NCI-H146 treated with DMSO at 0.1 percent for 48 hours (cell line): ENCODE measurements at regions not wholly inside any gene's neighbourhood (a gene's known extent, or its start where the extent isn't known, plus 50 kb on each side); places are given as distances from the start of the nearest gene placed in this dataset.

ENCODE experiments used
- DNase-seq: peaks from one replicate; lab custom pipeline; 2025; ENCODE audit not compliant: unreplicated experiment; lab: John Stamatoyannopoulos, UW

- DNase-seq, result no peak
Observed at GRCh38 chr4:24070117-24070516, 180.3 kb upstream of the PPARGC1A start.

DNA sequence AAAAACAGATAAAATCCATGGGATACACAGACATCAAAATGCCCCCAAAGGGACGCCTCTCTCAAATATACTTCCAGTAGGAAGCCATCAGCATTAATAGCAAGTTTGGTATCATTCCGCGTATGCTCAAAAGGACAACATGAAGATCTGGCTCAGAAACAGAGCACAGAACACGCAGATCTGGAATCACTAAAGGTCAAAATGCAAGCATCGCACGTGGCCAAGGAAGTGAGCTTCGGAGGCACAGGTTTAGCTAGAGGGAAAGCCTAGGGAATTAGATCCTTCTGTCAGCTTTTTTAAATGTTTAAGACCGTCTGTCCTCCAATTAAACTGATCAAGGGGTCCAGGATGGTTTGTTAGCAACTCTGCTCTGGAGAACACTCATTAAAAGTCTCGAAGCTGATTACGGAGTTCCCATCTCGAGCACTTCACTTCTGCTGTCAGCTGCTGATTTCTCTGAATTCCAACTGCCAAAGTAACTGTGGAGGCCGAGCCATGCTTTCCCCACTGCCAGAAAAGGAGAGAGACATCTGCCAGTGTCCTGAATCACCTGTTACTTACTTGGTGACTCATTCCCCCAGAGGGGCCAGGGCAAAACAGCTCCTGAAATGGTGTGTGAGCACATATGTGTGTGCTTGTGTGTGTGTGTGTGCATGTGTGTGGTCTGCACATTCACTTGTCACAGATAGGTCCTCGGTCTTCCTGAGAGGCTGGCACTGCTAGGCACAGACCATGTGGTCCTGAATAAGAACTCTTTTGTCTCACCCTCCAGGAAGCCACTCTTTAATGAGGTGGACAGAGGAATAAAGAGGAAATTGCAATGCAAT lies 177.7 kb upstream of the PPARGC1A start:
- DNase-seq, result no peak

GRCh38 chr4:24065974-24066373 lies 176.1 kb upstream of the PPARGC1A start:
- DNase-seq, result no peak

DNA sequence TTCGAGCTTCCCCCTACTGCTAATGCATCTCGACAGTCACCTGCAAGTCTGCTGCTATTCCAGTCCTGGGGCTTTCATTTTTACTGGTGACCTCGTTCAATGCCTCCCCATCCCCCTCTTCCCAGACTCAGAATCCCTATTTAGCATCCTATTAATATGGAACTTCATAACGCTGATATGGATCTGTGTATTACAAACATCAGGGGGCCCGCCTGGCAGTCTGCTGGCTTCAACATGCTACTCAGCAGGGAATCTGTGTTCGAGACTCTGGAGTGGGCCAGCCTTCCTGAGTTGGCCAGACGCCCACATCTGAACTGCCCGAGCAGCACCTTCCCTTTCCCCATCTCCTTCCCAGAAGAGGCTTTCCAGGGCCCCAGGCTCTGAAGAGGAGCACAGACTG lies 173.9 kb upstream of the PPARGC1A start:
- no peak for DNase-seq

DNA sequence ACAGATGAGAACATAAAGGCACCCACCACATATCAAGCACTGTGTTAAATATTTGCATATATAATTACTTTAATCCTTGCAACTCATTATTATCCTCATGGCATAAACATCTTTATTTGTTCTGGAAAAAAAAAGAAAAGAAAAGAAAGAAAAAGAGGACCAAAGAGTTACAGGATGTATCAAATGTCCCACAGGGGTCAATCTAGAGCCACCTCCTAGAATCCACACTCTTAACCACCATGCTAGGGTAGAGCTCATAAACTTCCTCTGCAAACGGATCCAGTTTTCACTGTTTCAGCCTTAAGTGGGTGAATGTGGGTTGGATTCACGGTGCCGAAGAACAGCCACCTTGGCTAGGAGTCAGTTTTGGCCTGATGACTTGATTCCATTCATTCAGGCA lies 171.1 kb upstream of the PPARGC1A start:
- no peak for DNase-seq

DNA sequence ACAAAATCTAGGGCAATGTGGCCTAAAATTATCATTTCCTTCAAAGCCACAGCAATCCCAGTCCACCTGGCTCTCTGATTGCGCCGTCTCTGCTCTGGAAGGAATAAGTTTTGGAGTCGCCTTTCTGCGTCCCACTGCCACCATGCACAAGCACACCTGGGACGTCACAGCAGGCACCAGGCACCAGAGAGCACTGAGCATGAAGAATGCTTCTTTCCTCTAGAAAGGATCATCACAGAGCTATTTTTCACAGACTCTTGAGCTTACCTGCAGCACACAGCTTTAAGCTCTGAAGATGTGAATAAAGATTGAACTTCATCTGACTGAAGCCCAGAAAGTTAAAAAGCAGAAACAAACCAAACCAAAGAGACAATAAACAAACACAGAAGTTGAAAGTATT lies 170.0 kb upstream of the PPARGC1A start:
- no peak for DNase-seq

GRCh38 chr4:24057915-24058559 lies 168.2 kb upstream of the PPARGC1A start:
- no peak for DNase-seq

DNA sequence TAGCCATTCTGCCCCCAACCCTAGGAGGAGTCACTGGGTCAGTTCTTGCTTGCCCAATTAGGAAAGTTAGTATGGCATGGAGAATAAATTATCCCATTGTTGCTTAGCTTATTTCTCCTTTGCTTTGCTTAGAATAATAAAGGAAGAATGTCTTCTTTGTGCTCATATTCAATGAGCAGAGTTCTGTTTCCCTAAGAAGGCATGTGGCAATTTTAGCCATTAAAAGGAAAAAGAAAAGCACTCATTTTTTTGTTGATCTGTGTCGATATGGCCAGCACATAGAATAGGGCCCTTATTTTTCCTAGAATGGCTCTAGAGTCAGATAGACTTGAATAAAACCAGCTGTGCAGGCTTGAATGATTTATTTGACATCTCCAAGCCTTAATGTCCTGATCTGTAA lies 166.4 kb upstream of the PPARGC1A start:
- no peak for DNase-seq

DNA sequence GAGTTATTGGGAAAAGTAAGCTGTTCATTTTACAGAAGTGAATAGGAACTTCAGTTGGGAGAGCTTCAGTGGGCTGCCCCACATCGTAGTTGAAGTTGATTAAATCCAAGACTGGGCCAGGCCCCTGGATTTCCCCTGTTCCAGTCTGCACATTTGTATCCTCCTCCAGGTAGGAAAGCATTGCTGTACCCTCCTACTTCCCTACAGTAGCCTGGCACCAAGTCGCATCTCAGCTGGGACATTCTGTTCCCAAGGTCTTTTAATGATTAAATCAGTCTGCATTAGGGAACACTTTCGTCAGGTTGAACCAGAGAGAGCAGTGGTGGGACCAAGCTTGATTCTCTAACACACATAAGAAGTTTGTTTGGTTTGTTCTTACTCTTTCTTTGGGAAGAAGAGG lies 165.8 kb upstream of the PPARGC1A start:
- DNase-seq, result no peak

DNA sequence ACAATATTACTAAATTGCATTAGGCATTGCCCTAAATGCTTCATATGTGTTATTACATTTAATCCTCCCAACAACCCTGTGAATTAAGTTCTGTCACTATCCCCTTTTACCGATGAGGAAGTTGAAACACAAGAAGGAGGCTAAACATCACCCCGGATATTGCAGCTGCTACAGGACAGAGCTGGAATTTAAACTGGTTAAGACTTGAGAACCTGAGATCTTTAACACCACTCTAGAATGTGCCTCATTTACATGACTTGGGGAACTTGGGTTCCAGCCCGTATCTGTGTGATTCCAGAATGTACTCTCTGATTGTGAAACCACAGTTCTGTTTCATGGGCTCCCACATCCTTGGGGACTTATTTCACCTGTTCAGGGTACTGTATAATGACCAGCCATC lies 165.1 kb upstream of the PPARGC1A start:
- no peak for DNase-seq

- no peak for DNase-seq
Observed at GRCh38 chr4:24053934-24054333, 164.1 kb upstream of the PPARGC1A start.

GRCh38 chr4:24044610-24045589 lies 155.1 kb upstream of the PPARGC1A start:
- no peak for DNase-seq

DNA sequence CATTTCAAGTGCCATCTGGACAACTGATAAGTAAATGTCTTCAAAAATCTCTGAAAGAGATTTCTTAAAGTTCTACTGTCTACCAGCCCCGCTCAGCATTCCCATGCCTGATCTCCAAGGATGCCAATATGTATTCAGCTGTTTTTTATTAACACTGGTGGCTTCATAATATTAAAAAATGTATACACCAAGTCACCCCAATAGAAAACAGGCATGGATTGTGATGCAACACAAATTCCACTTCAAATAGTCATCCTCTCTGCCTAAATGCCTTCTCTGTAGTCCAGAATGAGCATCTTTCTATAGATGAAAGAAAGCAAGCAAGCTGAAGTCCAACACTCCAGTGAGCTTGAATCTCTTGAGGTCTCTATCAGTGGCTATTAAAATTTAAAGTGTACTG lies 152.2 kb upstream of the PPARGC1A start:
- DNase-seq, result no peak

DNA sequence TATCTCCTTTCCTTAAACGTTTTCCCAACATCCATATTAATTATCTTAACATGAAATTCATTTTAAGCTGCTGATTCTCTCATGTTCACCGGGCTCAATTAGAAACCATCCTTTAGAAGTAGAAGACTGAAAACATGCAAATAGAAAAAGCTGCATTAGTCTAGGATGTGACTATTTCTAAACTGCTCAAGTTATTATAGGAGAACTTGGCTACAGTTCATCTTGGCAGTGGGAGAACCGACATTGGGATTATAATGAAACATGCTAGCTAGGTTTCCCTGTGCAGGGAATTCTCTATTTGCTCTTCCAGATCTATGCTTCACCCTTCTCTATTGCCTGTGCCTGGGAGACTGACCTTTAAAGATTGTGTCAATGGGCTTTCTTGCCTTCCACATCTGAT lies 151.0 kb upstream of the PPARGC1A start:
- DNase-seq, result no peak

DNA sequence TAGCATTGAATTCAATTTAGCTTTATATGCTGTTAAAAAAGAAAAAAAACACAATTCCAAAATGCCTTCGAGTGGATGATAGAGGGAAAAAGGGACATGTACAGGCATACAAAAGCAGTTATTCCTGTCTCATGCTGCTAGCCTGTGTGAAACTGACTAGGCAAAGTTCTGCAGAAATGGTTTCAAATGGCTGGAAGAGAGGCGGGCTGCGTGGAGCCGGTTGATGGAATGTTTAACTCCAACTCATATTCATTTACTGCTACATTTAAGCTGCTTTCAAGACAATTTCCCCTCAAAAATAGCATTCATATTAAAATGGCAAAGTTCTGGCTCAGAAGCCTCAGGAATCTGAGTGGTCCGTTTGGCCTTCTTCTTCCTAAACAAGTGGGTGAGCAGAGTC lies 143.8 kb upstream of the PPARGC1A start:
- DNase-seq, result no peak

- no peak for DNase-seq
Observed at GRCh38 chr4:24032371-24032989, 142.6 kb upstream of the PPARGC1A start.

DNA sequence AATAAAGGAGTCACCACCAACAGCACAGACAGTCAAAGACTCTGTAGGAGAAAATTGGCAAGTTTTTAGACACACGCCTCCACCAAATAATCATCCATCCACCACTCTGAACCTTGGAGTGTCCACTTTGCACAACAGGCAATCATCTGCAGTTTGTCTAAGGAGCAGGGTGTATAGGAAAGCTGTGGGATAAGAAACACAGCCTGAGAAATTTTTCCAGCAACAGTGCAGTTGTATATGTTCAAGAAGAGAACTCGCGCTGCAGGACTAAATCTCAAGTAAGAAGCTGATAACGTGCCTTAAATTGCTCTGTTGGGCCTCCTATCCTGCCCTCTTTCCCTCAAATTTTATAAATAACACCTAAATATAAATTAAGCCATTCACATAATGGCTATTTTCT lies 136.7 kb upstream of the PPARGC1A start:
- DNase-seq, result no peak

DNA sequence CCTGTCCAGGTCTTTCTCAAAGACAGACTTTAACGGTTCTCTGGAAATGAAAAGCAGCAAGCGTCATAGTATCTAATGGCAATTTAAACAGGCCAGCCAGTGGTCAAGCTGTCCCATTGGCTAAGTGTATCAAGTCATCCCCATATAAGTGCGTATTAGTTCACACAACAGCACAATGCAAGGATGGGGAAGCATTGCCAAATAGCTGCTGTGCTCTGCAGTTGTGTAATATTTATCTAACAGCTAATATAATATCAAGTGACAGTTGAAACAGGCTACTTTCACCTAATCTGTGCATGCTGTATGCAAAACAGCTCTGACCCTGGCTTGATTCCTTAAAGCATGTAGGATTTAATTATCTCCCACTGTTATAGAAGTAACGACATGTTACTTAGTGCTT lies 134.8 kb upstream of the PPARGC1A start:
- no peak for DNase-seq

- no peak for DNase-seq
Observed at GRCh38 chr4:24024157-24024556, 134.3 kb upstream of the PPARGC1A start.

DNA sequence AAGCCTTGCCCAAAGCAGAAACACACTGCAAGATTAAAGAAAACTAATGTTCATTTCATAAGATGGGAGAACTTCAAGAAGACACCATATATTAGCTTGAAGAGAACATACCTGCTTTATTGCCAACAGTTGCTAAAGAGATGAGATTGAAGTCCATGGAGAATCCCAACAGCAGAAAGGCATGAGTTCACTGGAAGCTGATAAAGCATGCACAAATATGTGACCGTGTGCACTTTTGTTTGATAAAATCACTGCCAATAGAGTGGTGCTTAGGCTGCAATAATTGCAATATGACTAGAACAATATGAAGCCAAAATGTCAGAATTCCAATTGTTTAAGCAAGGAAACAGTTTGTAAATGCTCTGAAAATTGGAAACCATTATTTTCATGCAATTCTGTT lies 125.9 kb upstream of the PPARGC1A start:
- DNase-seq, result no peak
